H9 (cell line): ENCODE measurements at regions not wholly inside any gene's neighbourhood (a gene's known extent, or its start where the extent isn't known, plus 50 kb on each side); places are given as distances from the start of the nearest gene placed in this dataset.

ENCODE experiments used
- DNase-seq: peaks from one replicate; pipeline ENCODE4 v3.0.0-alpha.2; 2017
- H2AFZ ChIP-seq: one replicate; pipeline ENCODE4 v1.6.1; 2013; ENCODE audit warnings: mild to moderate bottlenecking, low read length, control low read depth, moderate library complexity
- H2AK5ac ChIP-seq: 2 replicates; pipeline ENCODE4 v1.6.1; 2013; ENCODE audit warnings: low read length, control low read depth, mixed read lengths; ENCODE audit not compliant: insufficient read length
- H2BK120ac ChIP-seq: one replicate; pipeline ENCODE4 v1.6.1; 2013; ENCODE audit warnings: low read depth, mild to moderate bottlenecking, low read length, control low read depth, inconsistent platforms; ENCODE audit not compliant: poor library complexity, severe bottlenecking
- H2BK12ac ChIP-seq: 2 replicates; pipeline ENCODE4 v1.6.1; 2013; ENCODE audit warnings: low read length, control low read depth, mixed read lengths, low read depth; ENCODE audit not compliant: insufficient read length
- H2BK15ac ChIP-seq: 2 replicates; pipeline ENCODE4 v1.6.1; 2013; ENCODE audit warnings: low read depth, low read length, control low read depth
- H2BK20ac ChIP-seq: one replicate; pipeline ENCODE4 v1.6.1; 2013; ENCODE audit warnings: low read depth, mild to moderate bottlenecking, low read length, control low read depth, inconsistent platforms; ENCODE audit not compliant: poor library complexity, severe bottlenecking
- H2BK5ac ChIP-seq: 2 replicates; pipeline ENCODE4 v1.6.1; 2013; ENCODE audit warnings: low read length, control low read depth, mixed read lengths; ENCODE audit not compliant: insufficient read length
- H3K14ac ChIP-seq: 2 replicates; pipeline ENCODE4 v1.6.1; 2013; ENCODE audit warnings: low read length, control low read depth; ENCODE audit not compliant: insufficient read depth
- H3K18ac ChIP-seq: 2 replicates; pipeline ENCODE4 v1.6.1; 2013; ENCODE audit warnings: low read depth, mild to moderate bottlenecking, mixed read lengths, low read length, control low read depth; ENCODE audit not compliant: insufficient read length
- H3K23ac ChIP-seq: 2 replicates; pipeline ENCODE4 v1.6.1; 2013; ENCODE audit warnings: low read length, control low read depth, mixed read lengths, low read depth; ENCODE audit not compliant: insufficient read length
- H3K23me2 ChIP-seq: 2 replicates; pipeline ENCODE4 v1.6.1; 2013; ENCODE audit warnings: low read depth, mild to moderate bottlenecking, mixed read lengths, low read length, control low read depth; ENCODE audit not compliant: insufficient read length, poor library complexity, severe bottlenecking
- H3K27ac ChIP-seq: 2 replicates; pipeline ENCODE4 v1.5.1; 2013; ENCODE audit warnings: low read length, control low read depth, mixed read lengths, low read depth; ENCODE audit not compliant: insufficient read length
- H3K27me3 ChIP-seq: 2 replicates; pipeline ENCODE4 v1.6.1; 2013; ENCODE audit warnings: low read length, control low read depth, inconsistent platforms; ENCODE audit not compliant: insufficient read depth
- H3K4ac ChIP-seq: 2 replicates; pipeline ENCODE4 v1.6.1; 2013; ENCODE audit warnings: low read depth, mild to moderate bottlenecking, control low read depth, inconsistent platforms, low read length, moderate library complexity
- H3K4me1 ChIP-seq: 2 replicates; pipeline ENCODE4 v1.6.1; 2013; ENCODE audit warnings: low read length, control low read depth, inconsistent platforms; ENCODE audit not compliant: insufficient read depth
- H3K4me2 ChIP-seq: 2 replicates; pipeline ENCODE4 v1.6.1; 2013; ENCODE audit warnings: low read length, control low read depth, mixed read lengths; ENCODE audit not compliant: insufficient read length, insufficient read depth
- H3K56ac ChIP-seq: 2 replicates; pipeline ENCODE4 v1.6.1; 2013; ENCODE audit warnings: low read depth, mild to moderate bottlenecking, mixed read lengths, low read length, control low read depth; ENCODE audit not compliant: insufficient read length
- H3K79me1 ChIP-seq: 2 replicates; pipeline ENCODE4 v1.6.1; 2013; ENCODE audit warnings: low read depth, mild to moderate bottlenecking, moderate library complexity, low read length, control low read depth, inconsistent platforms; ENCODE audit not compliant: insufficient read depth, poor library complexity, severe bottlenecking
- H3K79me2 ChIP-seq: 2 replicates; pipeline ENCODE4 v1.6.1; 2013; ENCODE audit warnings: low read length, control low read depth, inconsistent platforms; ENCODE audit not compliant: insufficient read depth
- H3K9ac ChIP-seq: 2 replicates; pipeline ENCODE4 v1.6.1; 2013; ENCODE audit warnings: low read length, control low read depth, mixed read lengths; ENCODE audit not compliant: insufficient read length; ENCODE audit errors: extremely low read depth
- H3K9me3 ChIP-seq: one replicate; pipeline ENCODE4 v1.6.1; 2013; ENCODE audit warnings: low read depth, low read length, inconsistent platforms; ENCODE audit not compliant: control insufficient read depth
- H3T11ph ChIP-seq: one replicate; pipeline ENCODE4 v1.6.1; 2013; ENCODE audit warnings: mild to moderate bottlenecking, low read length, control low read depth, inconsistent platforms
- H4K20me1 ChIP-seq: one replicate; pipeline ENCODE4 v1.6.1; 2013; ENCODE audit not compliant: control insufficient read depth, insufficient read length, insufficient read depth
- H4K5ac ChIP-seq: 2 replicates; pipeline ENCODE4 v1.6.1; 2013; ENCODE audit warnings: low read depth, mild to moderate bottlenecking, mixed read lengths, low read length, control low read depth; ENCODE audit not compliant: insufficient read length
- H4K8ac ChIP-seq: replicated peaks from 2 replicates; pipeline ENCODE4 v1.6.1; 2013; ENCODE audit warnings: low read length, control low read depth, mixed read lengths, low read depth; ENCODE audit not compliant: insufficient read length
- H4K91ac ChIP-seq: 2 replicates; pipeline ENCODE4 v1.6.1; 2013; ENCODE audit warnings: low read depth, mild to moderate bottlenecking, moderate library complexity, mixed read lengths, low read length, control low read depth; ENCODE audit not compliant: insufficient read length
- H3K27ac Mint-ChIP-seq, 3 experiments: 2 replicates in 2 of 3; 3 replicates in 1 of 3; pipeline ENCODE4 v1.8.0; 2020 to 2021; ENCODE audit warnings: mixed read lengths in 3 of 3, mild to moderate bottlenecking in 1 of 3, moderate library complexity in 1 of 3
- H3K27me3 Mint-ChIP-seq: 2 replicates; pipeline ENCODE4 v1.8.0; 2021; ENCODE audit warnings: low read depth, mild to moderate bottlenecking, moderate library complexity, mixed read lengths
- H3K36me3 Mint-ChIP-seq, 3 experiments: 2 replicates in 2 of 3; 3 replicates in 1 of 3; pipeline ENCODE4 v1.8.0; 2020 to 2021; ENCODE audit warnings: low read depth in 3 of 3, mixed read lengths in 3 of 3; ENCODE audit not compliant: insufficient read depth in 1 of 3
- H3K4me1 Mint-ChIP-seq, 2 experiments: 2 replicates each; pipeline ENCODE4 v1.8.0; 2020; ENCODE audit warnings: mixed read lengths in 2 of 2
- H3K4me3 Mint-ChIP-seq, 2 experiments: 2 replicates in 1 of 2; 3 replicates in 1 of 2; pipeline ENCODE4 v1.8.0; 2020 to 2021; ENCODE audit warnings: mild to moderate bottlenecking in 2 of 2, mixed read lengths in 2 of 2, moderate library complexity in 1 of 2
- H3K9me3 Mint-ChIP-seq, 2 experiments: 2 replicates in 1 of 2; 3 replicates in 1 of 2; pipeline ENCODE4 v1.8.0; 2020; ENCODE audit warnings: mild to moderate bottlenecking in 2 of 2, mixed read lengths in 2 of 2, moderate library complexity in 1 of 2
- WGBS: extraction: QIAGEN DNeasy Blood & Tissue Kit; methylation state at CpG from one replicate; pipeline ENCODE4 v1.1.7; 2013; ENCODE audit warnings: missing lambda C conversion rate, low lambda C conversion rate, mixed read lengths; ENCODE audit not compliant: insufficient read length; ENCODE audit errors: extremely low coverage; 5-methylcytosine and 5-hydroxymethylcytosine counted together
- TF ChIP-seq, protein P1 (sequence below): fragments of 200-600 bp; sonication (generic); conservative IDR thresholded peaks from 3 replicates; pipeline ENCODE4 v1.8.0; 2021; ENCODE audit warnings: antibody characterized with exemption, mild to moderate bottlenecking

- H2BK5ac ChIP-seq = no peak overlapping the region
- no peak overlapping the region for H3K4me3 Mint-ChIP-seq
- H3K4me1 ChIP-seq = no peaks in the 10 kb centered on the region
- H2BK20ac ChIP-seq = no peak overlapping the region
- no peaks in the 10 kb centered on the region for H3K79me1 ChIP-seq
- H3K36me3 Mint-ChIP-seq = no peaks in the 10 kb centered on the region
- H3K27ac Mint-ChIP-seq = no peak overlapping the region
- H3K4ac ChIP-seq = no peak overlapping the region
- no peaks in the 10 kb centered on the region for H3K27me3 Mint-ChIP-seq
- no peaks in the 10 kb centered on the region for H3K79me2 ChIP-seq
- H3K27me3 ChIP-seq = no peaks in the 10 kb centered on the region
- H4K20me1 ChIP-seq = no peaks in the 10 kb centered on the region
- TF ChIP-seq, protein P1, sequence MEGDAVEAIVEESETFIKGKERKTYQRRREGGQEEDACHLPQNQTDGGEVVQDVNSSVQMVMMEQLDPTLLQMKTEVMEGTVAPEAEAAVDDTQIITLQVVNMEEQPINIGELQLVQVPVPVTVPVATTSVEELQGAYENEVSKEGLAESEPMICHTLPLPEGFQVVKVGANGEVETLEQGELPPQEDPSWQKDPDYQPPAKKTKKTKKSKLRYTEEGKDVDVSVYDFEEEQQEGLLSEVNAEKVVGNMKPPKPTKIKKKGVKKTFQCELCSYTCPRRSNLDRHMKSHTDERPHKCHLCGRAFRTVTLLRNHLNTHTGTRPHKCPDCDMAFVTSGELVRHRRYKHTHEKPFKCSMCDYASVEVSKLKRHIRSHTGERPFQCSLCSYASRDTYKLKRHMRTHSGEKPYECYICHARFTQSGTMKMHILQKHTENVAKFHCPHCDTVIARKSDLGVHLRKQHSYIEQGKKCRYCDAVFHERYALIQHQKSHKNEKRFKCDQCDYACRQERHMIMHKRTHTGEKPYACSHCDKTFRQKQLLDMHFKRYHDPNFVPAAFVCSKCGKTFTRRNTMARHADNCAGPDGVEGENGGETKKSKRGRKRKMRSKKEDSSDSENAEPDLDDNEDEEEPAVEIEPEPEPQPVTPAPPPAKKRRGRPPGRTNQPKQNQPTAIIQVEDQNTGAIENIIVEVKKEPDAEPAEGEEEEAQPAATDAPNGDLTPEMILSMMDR = no peak
- no peak overlapping the region for H3K18ac ChIP-seq
- H3K23me2 ChIP-seq = no peaks in the 10 kb centered on the region
- no peak overlapping the region for H2AK5ac ChIP-seq
- no peak overlapping the region for H3K4me2 ChIP-seq
- no peak overlapping the region for H4K5ac ChIP-seq
- H4K8ac ChIP-seq = no peak overlapping the region
- no peak overlapping the region for H2BK15ac ChIP-seq
- no peak overlapping the region for H3K56ac ChIP-seq
- no peak overlapping the region for H3K9ac ChIP-seq
- H3K9me3 Mint-ChIP-seq = no peaks in the 10 kb centered on the region
- H3K4me1 Mint-ChIP-seq = peaks cover 14 to 21% of the 10 kb centered on the region in 2 experiments
- H3K14ac ChIP-seq = no peak overlapping the region
- DNase-seq = no peak
- H4K91ac ChIP-seq = no peak overlapping the region
- no peak overlapping the region for H2BK12ac ChIP-seq
- no peak overlapping the region for H2AFZ ChIP-seq
- H2BK120ac ChIP-seq = no peak overlapping the region
- H3K27ac ChIP-seq = no peak overlapping the region
- H3T11ph ChIP-seq = no peak overlapping the region
- no CpG with 5 or more reads among the region's 4 CpGs for WGBS
- H3K23ac ChIP-seq = no peak overlapping the region
- no peaks in the 10 kb centered on the region for H3K9me3 ChIP-seq
Measured at GRCh38 chr6:105954148-105954547, 132.0 kb upstream of the PRDM1 start.
